Fibroblast of peridontal ligament (primary cell): ENCODE measurements at regions not wholly inside any gene's neighbourhood (a gene's known extent, or its start where the extent isn't known, plus 50 kb on each side); places are given as distances from the start of the nearest gene placed in this dataset.

ENCODE experiments used
- DNase-seq: peaks from one replicate; pipeline ENCODE4 v3.0.0-alpha.2; 2010; ENCODE audit errors: extremely low read depth

- no peak for DNase-seq
Measured at GRCh38 chr1:38115682-38116202, 69.1 kb upstream of the POU3F1 start.

DNA sequence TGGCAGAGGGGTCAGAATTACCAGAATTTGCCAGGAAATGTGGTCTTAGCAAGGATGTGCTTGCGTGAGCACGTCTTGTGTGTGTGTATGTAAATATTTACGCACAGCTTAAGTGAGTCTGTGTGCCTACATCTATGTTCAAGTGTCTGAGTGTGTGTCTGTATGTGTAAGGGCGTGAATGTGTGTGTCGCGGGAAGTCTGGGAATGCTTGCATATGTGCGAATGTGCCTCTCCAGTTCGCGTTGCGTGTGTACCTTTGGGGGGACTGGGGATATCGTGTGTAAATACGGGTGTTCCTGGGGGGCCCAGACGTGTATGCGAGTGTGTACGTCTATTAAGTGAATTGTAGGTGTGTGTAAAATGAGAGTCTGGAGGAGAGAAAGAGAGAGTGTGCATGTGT, 68.6 kb upstream of the POU3F1 start:
- no peak for DNase-seq

GRCh38 chr1:38114241-38115026, 67.8 kb upstream of the POU3F1 start:
- peak; percentile 16 for DNase-seq

GRCh38 chr1:38113159-38113666, 66.6 kb upstream of the POU3F1 start:
- DNase-seq, result no peak

DNA sequence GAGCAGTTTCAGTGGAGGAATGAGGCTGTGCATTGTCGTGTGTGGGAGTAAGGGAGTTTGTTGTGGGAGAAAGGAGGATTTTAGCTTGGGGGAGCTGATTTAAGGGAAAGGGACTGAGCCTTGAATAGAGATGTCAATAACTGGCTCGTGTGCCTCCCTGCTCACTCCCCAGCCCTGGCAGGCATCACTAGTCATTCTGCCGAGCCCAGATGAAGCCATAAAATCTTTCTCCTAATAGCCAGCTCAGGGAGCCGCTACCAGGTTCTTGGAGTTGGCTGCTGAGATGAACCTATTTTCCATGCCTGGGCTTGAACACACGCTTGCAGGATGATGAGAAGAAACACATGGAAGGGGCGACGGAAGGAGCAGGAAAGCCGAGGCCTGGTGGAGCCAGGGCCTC, 65.0 kb upstream of the POU3F1 start:
- DNase-seq, result no peak

DNA sequence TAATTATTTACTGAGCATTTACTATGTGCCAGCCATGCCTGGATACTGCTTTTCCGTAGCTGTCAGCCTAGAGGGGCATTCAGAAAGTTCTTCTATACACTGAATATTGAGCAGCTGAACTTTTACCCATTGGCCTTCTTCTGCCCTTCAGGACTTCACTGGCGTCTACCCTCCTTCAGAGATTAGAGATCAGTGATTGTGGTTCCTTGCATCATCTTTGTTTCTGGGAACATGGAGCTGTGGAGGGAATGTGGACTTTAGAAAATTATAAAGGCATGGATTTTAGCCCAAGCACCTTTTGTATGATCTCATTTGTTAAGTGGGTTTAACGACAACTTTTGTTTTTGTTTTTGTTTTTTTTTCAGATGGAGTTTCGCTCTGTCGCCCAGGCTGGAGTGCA, 58.7 kb upstream of the POU3F1 start:
- DNase-seq, result no peak

- DNase-seq, result no peak
Measured at GRCh38 chr1:38102636-38103035, 56.0 kb upstream of the POU3F1 start.

- DNase-seq, result no peak
Measured at GRCh38 chr1:38101037-38101785, 54.6 kb upstream of the POU3F1 start.

DNA sequence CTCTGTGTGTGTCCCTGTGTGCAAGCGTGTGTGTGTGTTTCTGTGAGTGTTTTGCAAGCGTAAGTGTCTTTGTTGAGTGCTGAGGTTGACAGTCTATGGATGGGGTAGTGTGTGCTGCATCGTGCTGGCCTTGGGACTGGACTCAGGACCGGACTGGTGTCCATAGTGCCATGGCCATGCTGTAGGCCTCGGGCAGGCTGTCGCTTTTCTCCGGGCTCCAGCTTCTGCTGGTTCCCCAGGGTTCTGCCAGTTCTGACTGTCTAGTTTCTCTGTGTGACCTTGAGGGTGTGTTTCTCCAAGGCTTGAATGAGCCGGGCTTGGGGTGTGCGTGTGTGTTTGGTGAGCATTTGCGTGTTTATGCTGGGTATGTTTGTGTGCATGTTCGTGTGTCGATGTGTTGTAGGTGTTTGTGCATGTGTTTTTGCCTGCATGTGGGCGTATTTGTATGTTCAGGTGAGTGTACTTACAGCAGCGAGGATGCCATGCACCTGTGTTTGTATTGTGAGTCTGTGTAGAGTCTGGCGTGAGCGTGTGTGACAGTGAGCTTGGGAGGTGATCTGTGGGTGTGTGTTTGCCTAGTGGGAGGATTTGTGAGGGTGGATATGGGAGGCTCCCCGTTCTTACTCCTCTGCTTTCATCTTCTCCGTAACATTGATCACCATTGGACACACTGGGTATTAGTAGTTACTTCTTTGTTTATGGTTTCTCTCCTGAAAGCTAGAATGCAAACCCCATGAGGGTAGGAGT, 51.7 kb upstream of the POU3F1 start:
- DNase-seq, result no peak

GRCh38 chr1:38097284-38097898, 50.8 kb upstream of the POU3F1 start:
- DNase-seq, result no peak
